H9 (cell line): ENCODE measurements at regions not wholly inside any gene's neighbourhood (a gene's known extent, or its start where the extent isn't known, plus 50 kb on each side); places are given as distances from the start of the nearest gene placed in this dataset.
A peak's percentile ranks its signal among the peaks of the same experiment; 100 is the strongest.

Experiments used
- DNase-seq: peaks from one replicate; pipeline ENCODE4 v3.0.0-alpha.2; 2017
- H2AFZ ChIP-seq: one replicate; pipeline ENCODE4 v1.6.1; 2013; ENCODE audit warnings: mild to moderate bottlenecking, low read length, control low read depth, moderate library complexity
- H2AK5ac ChIP-seq: 2 replicates; pipeline ENCODE4 v1.6.1; 2013; ENCODE audit warnings: low read length, control low read depth, mixed read lengths; ENCODE audit not compliant: insufficient read length
- H2BK120ac ChIP-seq: one replicate; pipeline ENCODE4 v1.6.1; 2013; ENCODE audit warnings: low read depth, mild to moderate bottlenecking, low read length, control low read depth, inconsistent platforms; ENCODE audit not compliant: poor library complexity, severe bottlenecking
- H2BK12ac ChIP-seq: 2 replicates; pipeline ENCODE4 v1.6.1; 2013; ENCODE audit warnings: low read length, control low read depth, mixed read lengths, low read depth; ENCODE audit not compliant: insufficient read length
- H2BK15ac ChIP-seq: 2 replicates; pipeline ENCODE4 v1.6.1; 2013; ENCODE audit warnings: low read depth, low read length, control low read depth
- H2BK20ac ChIP-seq: one replicate; pipeline ENCODE4 v1.6.1; 2013; ENCODE audit warnings: low read depth, mild to moderate bottlenecking, low read length, control low read depth, inconsistent platforms; ENCODE audit not compliant: poor library complexity, severe bottlenecking
- H2BK5ac ChIP-seq: 2 replicates; pipeline ENCODE4 v1.6.1; 2013; ENCODE audit warnings: low read length, control low read depth, mixed read lengths; ENCODE audit not compliant: insufficient read length
- H3K14ac ChIP-seq: 2 replicates; pipeline ENCODE4 v1.6.1; 2013; ENCODE audit warnings: low read length, control low read depth; ENCODE audit not compliant: insufficient read depth
- H3K18ac ChIP-seq: 2 replicates; pipeline ENCODE4 v1.6.1; 2013; ENCODE audit warnings: low read depth, mild to moderate bottlenecking, mixed read lengths, low read length, control low read depth; ENCODE audit not compliant: insufficient read length
- H3K23ac ChIP-seq: 2 replicates; pipeline ENCODE4 v1.6.1; 2013; ENCODE audit warnings: low read length, control low read depth, mixed read lengths, low read depth; ENCODE audit not compliant: insufficient read length
- H3K23me2 ChIP-seq: 2 replicates; pipeline ENCODE4 v1.6.1; 2013; ENCODE audit warnings: low read depth, mild to moderate bottlenecking, mixed read lengths, low read length, control low read depth; ENCODE audit not compliant: insufficient read length, poor library complexity, severe bottlenecking
- H3K27ac ChIP-seq: 2 replicates; pipeline ENCODE4 v1.5.1; 2013; ENCODE audit warnings: low read length, control low read depth, mixed read lengths, low read depth; ENCODE audit not compliant: insufficient read length
- H3K27me3 ChIP-seq: 2 replicates; pipeline ENCODE4 v1.6.1; 2013; ENCODE audit warnings: low read length, control low read depth, inconsistent platforms; ENCODE audit not compliant: insufficient read depth
- H3K4ac ChIP-seq: 2 replicates; pipeline ENCODE4 v1.6.1; 2013; ENCODE audit warnings: low read depth, mild to moderate bottlenecking, control low read depth, inconsistent platforms, low read length, moderate library complexity
- H3K4me1 ChIP-seq: 2 replicates; pipeline ENCODE4 v1.6.1; 2013; ENCODE audit warnings: low read length, control low read depth, inconsistent platforms; ENCODE audit not compliant: insufficient read depth
- H3K4me2 ChIP-seq: 2 replicates; pipeline ENCODE4 v1.6.1; 2013; ENCODE audit warnings: low read length, control low read depth, mixed read lengths; ENCODE audit not compliant: insufficient read length, insufficient read depth
- H3K56ac ChIP-seq: 2 replicates; pipeline ENCODE4 v1.6.1; 2013; ENCODE audit warnings: low read depth, mild to moderate bottlenecking, mixed read lengths, low read length, control low read depth; ENCODE audit not compliant: insufficient read length
- H3K79me1 ChIP-seq: 2 replicates; pipeline ENCODE4 v1.6.1; 2013; ENCODE audit warnings: low read depth, mild to moderate bottlenecking, moderate library complexity, low read length, control low read depth, inconsistent platforms; ENCODE audit not compliant: insufficient read depth, poor library complexity, severe bottlenecking
- H3K79me2 ChIP-seq: 2 replicates; pipeline ENCODE4 v1.6.1; 2013; ENCODE audit warnings: low read length, control low read depth, inconsistent platforms; ENCODE audit not compliant: insufficient read depth
- H3K9ac ChIP-seq: 2 replicates; pipeline ENCODE4 v1.6.1; 2013; ENCODE audit warnings: low read length, control low read depth, mixed read lengths; ENCODE audit not compliant: insufficient read length; ENCODE audit errors: extremely low read depth
- H3K9me3 ChIP-seq: one replicate; pipeline ENCODE4 v1.6.1; 2013; ENCODE audit warnings: low read depth, low read length, inconsistent platforms; ENCODE audit not compliant: control insufficient read depth
- H3T11ph ChIP-seq: one replicate; pipeline ENCODE4 v1.6.1; 2013; ENCODE audit warnings: mild to moderate bottlenecking, low read length, control low read depth, inconsistent platforms
- H4K20me1 ChIP-seq: one replicate; pipeline ENCODE4 v1.6.1; 2013; ENCODE audit not compliant: control insufficient read depth, insufficient read length, insufficient read depth
- H4K5ac ChIP-seq: 2 replicates; pipeline ENCODE4 v1.6.1; 2013; ENCODE audit warnings: low read depth, mild to moderate bottlenecking, mixed read lengths, low read length, control low read depth; ENCODE audit not compliant: insufficient read length
- H4K8ac ChIP-seq: replicated peaks from 2 replicates; pipeline ENCODE4 v1.6.1; 2013; ENCODE audit warnings: low read length, control low read depth, mixed read lengths, low read depth; ENCODE audit not compliant: insufficient read length
- H4K91ac ChIP-seq: 2 replicates; pipeline ENCODE4 v1.6.1; 2013; ENCODE audit warnings: low read depth, mild to moderate bottlenecking, moderate library complexity, mixed read lengths, low read length, control low read depth; ENCODE audit not compliant: insufficient read length
- H3K27ac Mint-ChIP-seq, 3 experiments: 2 replicates in 2 of 3; 3 replicates in 1 of 3; pipeline ENCODE4 v1.8.0; 2020 to 2021; ENCODE audit warnings: mixed read lengths in 3 of 3, mild to moderate bottlenecking in 1 of 3, moderate library complexity in 1 of 3
- H3K27me3 Mint-ChIP-seq: 2 replicates; pipeline ENCODE4 v1.8.0; 2021; ENCODE audit warnings: low read depth, mild to moderate bottlenecking, moderate library complexity, mixed read lengths
- H3K36me3 Mint-ChIP-seq, 3 experiments: 2 replicates in 2 of 3; 3 replicates in 1 of 3; pipeline ENCODE4 v1.8.0; 2020 to 2021; ENCODE audit warnings: low read depth in 3 of 3, mixed read lengths in 3 of 3; ENCODE audit not compliant: insufficient read depth in 1 of 3
- H3K4me1 Mint-ChIP-seq, 2 experiments: 2 replicates each; pipeline ENCODE4 v1.8.0; 2020; ENCODE audit warnings: mixed read lengths in 2 of 2
- H3K4me3 Mint-ChIP-seq, 2 experiments: 2 replicates in 1 of 2; 3 replicates in 1 of 2; pipeline ENCODE4 v1.8.0; 2020 to 2021; ENCODE audit warnings: mild to moderate bottlenecking in 2 of 2, mixed read lengths in 2 of 2, moderate library complexity in 1 of 2
- H3K9me3 Mint-ChIP-seq, 2 experiments: 2 replicates in 1 of 2; 3 replicates in 1 of 2; pipeline ENCODE4 v1.8.0; 2020; ENCODE audit warnings: mild to moderate bottlenecking in 2 of 2, mixed read lengths in 2 of 2, moderate library complexity in 1 of 2
- WGBS: extraction: QIAGEN DNeasy Blood & Tissue Kit; methylation state at CpG from one replicate; pipeline ENCODE4 v1.1.7; 2013; ENCODE audit warnings: missing lambda C conversion rate, low lambda C conversion rate, mixed read lengths; ENCODE audit not compliant: insufficient read length; ENCODE audit errors: extremely low coverage; 5-methylcytosine and 5-hydroxymethylcytosine counted together
- TF ChIP-seq, protein P1 (sequence below): fragments of 200-600 bp; sonication (generic); conservative IDR thresholded peaks from 3 replicates; pipeline ENCODE4 v1.8.0; 2021; ENCODE audit warnings: antibody characterized with exemption, mild to moderate bottlenecking

DNA sequence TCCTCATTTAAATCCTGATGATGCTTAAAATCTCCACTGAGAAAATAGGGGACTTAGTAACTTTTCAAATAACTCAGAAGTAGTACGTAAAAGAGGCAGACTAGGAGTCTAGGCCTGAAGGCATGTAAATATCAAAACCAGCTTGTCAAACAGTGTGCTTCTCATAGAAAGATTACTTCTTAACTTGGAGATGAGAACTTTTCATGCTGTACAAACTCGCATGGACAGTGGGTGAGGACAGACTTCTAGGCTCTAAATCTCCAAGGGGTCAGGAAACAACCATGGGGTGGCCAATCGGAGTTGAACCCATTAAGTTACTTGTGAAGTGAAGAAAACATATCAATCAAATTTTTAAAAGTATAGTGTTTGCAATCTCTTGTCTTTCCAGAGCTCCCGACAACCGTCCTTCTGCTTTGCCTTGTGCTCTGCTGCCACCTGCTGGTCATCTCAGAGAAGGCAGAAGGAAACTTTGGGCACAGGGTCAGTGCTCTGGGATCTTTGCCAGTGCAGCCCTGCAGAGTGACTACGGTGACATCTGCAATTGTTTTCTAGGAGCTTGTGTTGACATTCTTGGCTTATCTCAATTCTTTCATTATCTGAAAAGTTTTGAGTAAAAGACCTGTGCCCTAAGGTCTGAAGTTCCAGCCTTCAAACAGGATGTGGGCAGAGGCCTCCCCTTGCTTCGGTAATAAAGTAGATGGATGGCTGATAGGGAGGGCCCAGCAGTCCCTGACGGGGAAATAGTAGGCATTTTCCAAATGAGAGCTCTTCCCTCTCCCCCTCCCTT lies 105.1 kb upstream of the PDE4B start:
- H3K9ac ChIP-seq: no peak overlapping the region
- H3K27ac Mint-ChIP-seq: no peak overlapping the region
- H3K23ac ChIP-seq: no peak overlapping the region
- no peaks in the 10 kb centered on the region for H3K79me1 ChIP-seq
- no peak overlapping the region for H3K4ac ChIP-seq
- no peak overlapping the region for H4K8ac ChIP-seq
- DNase-seq: peak; percentile 78
- H3K4me1 ChIP-seq: no peaks in the 10 kb centered on the region
- H3K14ac ChIP-seq: no peak overlapping the region
- H2AK5ac ChIP-seq: no peak overlapping the region
- H3K4me3 Mint-ChIP-seq: no peak overlapping the region
- H4K5ac ChIP-seq: no peak overlapping the region
- H3K27ac ChIP-seq: no peak overlapping the region
- no peaks in the 10 kb centered on the region for H3K79me2 ChIP-seq
- H3K9me3 ChIP-seq: no peaks in the 10 kb centered on the region
- H2BK12ac ChIP-seq: no peak overlapping the region
- TF ChIP-seq, protein P1, sequence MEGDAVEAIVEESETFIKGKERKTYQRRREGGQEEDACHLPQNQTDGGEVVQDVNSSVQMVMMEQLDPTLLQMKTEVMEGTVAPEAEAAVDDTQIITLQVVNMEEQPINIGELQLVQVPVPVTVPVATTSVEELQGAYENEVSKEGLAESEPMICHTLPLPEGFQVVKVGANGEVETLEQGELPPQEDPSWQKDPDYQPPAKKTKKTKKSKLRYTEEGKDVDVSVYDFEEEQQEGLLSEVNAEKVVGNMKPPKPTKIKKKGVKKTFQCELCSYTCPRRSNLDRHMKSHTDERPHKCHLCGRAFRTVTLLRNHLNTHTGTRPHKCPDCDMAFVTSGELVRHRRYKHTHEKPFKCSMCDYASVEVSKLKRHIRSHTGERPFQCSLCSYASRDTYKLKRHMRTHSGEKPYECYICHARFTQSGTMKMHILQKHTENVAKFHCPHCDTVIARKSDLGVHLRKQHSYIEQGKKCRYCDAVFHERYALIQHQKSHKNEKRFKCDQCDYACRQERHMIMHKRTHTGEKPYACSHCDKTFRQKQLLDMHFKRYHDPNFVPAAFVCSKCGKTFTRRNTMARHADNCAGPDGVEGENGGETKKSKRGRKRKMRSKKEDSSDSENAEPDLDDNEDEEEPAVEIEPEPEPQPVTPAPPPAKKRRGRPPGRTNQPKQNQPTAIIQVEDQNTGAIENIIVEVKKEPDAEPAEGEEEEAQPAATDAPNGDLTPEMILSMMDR: peak; percentile 95
- no peak overlapping the region for H3T11ph ChIP-seq
- H3K56ac ChIP-seq: no peak overlapping the region
- H3K23me2 ChIP-seq: no peaks in the 10 kb centered on the region
- H3K18ac ChIP-seq: no peak overlapping the region
- no peaks in the 10 kb centered on the region; the same call in 1 of the 2 replicates for H3K27me3 Mint-ChIP-seq
- peaks cover 11 to 19% of the 10 kb centered on the region in 2 experiments for H3K9me3 Mint-ChIP-seq
- no peak overlapping the region for H3K4me2 ChIP-seq
- H3K4me1 Mint-ChIP-seq: peaks cover 4 to 7% of the 10 kb centered on the region in 2 experiments
- H2BK15ac ChIP-seq: no peak overlapping the region
- peaks cover 2 to 14% (median 4%) of the 10 kb centered on the region in 3 experiments; a peak in 5 of 7 replicates for H3K36me3 Mint-ChIP-seq
- no CpG with 5 or more reads among the region's 8 CpGs for WGBS
- peak overlapping the region; percentile 69 for H2AFZ ChIP-seq
- no peaks in the 10 kb centered on the region for H3K27me3 ChIP-seq
- no peak overlapping the region for H4K91ac ChIP-seq
- H4K20me1 ChIP-seq: no peaks in the 10 kb centered on the region
- no peak overlapping the region for H2BK120ac ChIP-seq
- H2BK20ac ChIP-seq: no peak overlapping the region
- no peak overlapping the region for H2BK5ac ChIP-seq
